DND-41 (cell line): ENCODE measurements at regions not wholly inside any gene's neighbourhood (a gene's known extent, or its start where the extent isn't known, plus 50 kb on each side); places are given as distances from the start of the nearest gene placed in this dataset.

Source experiments
- EZH2 ChIP-seq: IDR thresholded peaks from 3 replicates; pipeline ENCODE4 v1.6.1; 2012; ENCODE audit warnings: borderline replicate concordance, low read depth, mild to moderate bottlenecking, moderate library complexity, low read length, inconsistent platforms; ENCODE audit not compliant: severe bottlenecking
- TF ChIP-seq, protein P1 (sequence below): IDR thresholded peaks from 2 replicates; pipeline ENCODE4 v1.5.1; 2012; ENCODE audit warnings: borderline replicate concordance, low read length, moderate library complexity, mild to moderate bottlenecking; ENCODE audit not compliant: poor library complexity, severe bottlenecking; ENCODE audit errors: extremely low read depth

DNA sequence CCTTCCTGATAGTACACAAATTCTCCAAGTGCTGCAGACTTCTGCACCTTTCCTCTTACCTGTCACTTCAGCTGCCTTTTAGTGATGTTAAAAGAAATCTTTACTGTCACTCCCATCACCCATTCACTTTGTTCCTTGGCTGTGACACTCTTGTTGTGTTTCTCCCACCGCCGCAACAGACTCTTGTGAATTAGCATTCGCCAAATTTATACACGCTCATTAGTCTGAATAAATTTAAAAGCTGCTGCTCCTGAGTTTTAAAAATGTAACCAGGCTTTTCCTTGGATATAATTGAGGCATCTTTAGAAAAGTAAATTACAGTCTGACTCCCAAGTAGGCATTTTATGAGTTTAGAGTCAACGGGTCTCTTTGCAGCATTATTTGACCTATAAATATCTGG is 1197.9 kb downstream of the BCL11B start:
- no peak for TF ChIP-seq EZH2
- TF ChIP-seq, protein P1, sequence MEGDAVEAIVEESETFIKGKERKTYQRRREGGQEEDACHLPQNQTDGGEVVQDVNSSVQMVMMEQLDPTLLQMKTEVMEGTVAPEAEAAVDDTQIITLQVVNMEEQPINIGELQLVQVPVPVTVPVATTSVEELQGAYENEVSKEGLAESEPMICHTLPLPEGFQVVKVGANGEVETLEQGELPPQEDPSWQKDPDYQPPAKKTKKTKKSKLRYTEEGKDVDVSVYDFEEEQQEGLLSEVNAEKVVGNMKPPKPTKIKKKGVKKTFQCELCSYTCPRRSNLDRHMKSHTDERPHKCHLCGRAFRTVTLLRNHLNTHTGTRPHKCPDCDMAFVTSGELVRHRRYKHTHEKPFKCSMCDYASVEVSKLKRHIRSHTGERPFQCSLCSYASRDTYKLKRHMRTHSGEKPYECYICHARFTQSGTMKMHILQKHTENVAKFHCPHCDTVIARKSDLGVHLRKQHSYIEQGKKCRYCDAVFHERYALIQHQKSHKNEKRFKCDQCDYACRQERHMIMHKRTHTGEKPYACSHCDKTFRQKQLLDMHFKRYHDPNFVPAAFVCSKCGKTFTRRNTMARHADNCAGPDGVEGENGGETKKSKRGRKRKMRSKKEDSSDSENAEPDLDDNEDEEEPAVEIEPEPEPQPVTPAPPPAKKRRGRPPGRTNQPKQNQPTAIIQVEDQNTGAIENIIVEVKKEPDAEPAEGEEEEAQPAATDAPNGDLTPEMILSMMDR, result no peak
